ENCODE measurements at regions not wholly inside any gene's neighbourhood (a gene's known extent, or its start where the extent isn't known, plus 50 kb on each side); places are given as distances from the start of the nearest gene placed in this dataset.

- no peak for TF ChIP-seq EZH2 (IDR thresholded peaks at IDR 0.05; ENCODE audit: borderline replicate concordance, low read length)
- TF ChIP-seq, protein P1, sequence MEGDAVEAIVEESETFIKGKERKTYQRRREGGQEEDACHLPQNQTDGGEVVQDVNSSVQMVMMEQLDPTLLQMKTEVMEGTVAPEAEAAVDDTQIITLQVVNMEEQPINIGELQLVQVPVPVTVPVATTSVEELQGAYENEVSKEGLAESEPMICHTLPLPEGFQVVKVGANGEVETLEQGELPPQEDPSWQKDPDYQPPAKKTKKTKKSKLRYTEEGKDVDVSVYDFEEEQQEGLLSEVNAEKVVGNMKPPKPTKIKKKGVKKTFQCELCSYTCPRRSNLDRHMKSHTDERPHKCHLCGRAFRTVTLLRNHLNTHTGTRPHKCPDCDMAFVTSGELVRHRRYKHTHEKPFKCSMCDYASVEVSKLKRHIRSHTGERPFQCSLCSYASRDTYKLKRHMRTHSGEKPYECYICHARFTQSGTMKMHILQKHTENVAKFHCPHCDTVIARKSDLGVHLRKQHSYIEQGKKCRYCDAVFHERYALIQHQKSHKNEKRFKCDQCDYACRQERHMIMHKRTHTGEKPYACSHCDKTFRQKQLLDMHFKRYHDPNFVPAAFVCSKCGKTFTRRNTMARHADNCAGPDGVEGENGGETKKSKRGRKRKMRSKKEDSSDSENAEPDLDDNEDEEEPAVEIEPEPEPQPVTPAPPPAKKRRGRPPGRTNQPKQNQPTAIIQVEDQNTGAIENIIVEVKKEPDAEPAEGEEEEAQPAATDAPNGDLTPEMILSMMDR (IDR thresholded peaks at IDR 0.05; ENCODE audit: low read length): no peak
- Histone ChIP-seq H3K9me3 (ENCODE audit: low read length) (no peaks in the 10 kb centered on the region), H3K4me2 (ENCODE audit: low read length) (no peak overlapping the region), H4K20me1 (ENCODE audit: insufficient read depth, low read length) (no peaks in the 10 kb centered on the region), H3K9ac (ENCODE audit: low read length) (no peak overlapping the region), H3K9me2 (ENCODE audit: low read depth, low read length) (no peaks in the 10 kb centered on the region), H2AFZ (ENCODE audit: low read length) (no peak overlapping the region), H3K27me3 (ENCODE audit: insufficient read depth, low read length) (no peaks in the 10 kb centered on the region), H3K79me2 (ENCODE audit: insufficient read depth, low read length) (no peaks in the 10 kb centered on the region), H3K27ac (ENCODE audit: low read depth, low read length, poor library complexity, severe bottlenecking) (no peak overlapping the region), H3F3A (ENCODE audit: insufficient read depth, low read length) (no peaks in the 10 kb centered on the region), H3K36me3 (ENCODE audit: insufficient read depth, low read length) (no peaks in the 10 kb centered on the region), H3K4me1 (ENCODE audit: insufficient read depth, low read length, severe bottlenecking) (no peaks in the 10 kb centered on the region), H3K4me3 (ENCODE audit: low read depth, low read length, poor library complexity, severe bottlenecking) (no peak overlapping the region)
Observed at GRCh38 chr14:96629082-96629481, 126.9 kb downstream of the PAPOLA start.

- H3K79me2 ChIP-seq (ENCODE audit: insufficient read depth, low read length): no peaks in the 10 kb centered on the region
- H3K4me3 ChIP-seq (ENCODE audit: low read depth, low read length, poor library complexity, severe bottlenecking): no peak overlapping the region
- H3K9me2 ChIP-seq (ENCODE audit: low read depth, low read length): no peaks in the 10 kb centered on the region
- H4K20me1 ChIP-seq (ENCODE audit: insufficient read depth, low read length): no peaks in the 10 kb centered on the region
- H3F3A ChIP-seq (ENCODE audit: insufficient read depth, low read length): no peaks in the 10 kb centered on the region
- no peak for TF ChIP-seq EZH2 (IDR thresholded peaks at IDR 0.05; ENCODE audit: borderline replicate concordance, low read length)
- TF ChIP-seq, protein P1 (IDR thresholded peaks at IDR 0.05; ENCODE audit: low read length): no peak
- no peaks in the 10 kb centered on the region for H3K27me3 ChIP-seq (ENCODE audit: insufficient read depth, low read length)
- no peak overlapping the region for H3K9ac ChIP-seq (ENCODE audit: low read length)
- H2AFZ ChIP-seq (ENCODE audit: low read length): no peak overlapping the region
- H3K27ac ChIP-seq (ENCODE audit: low read depth, low read length, poor library complexity, severe bottlenecking): no peak overlapping the region
- H3K4me2 ChIP-seq (ENCODE audit: low read length): no peak overlapping the region
- H3K4me1 ChIP-seq (ENCODE audit: insufficient read depth, low read length, severe bottlenecking): no peaks in the 10 kb centered on the region
- no peaks in the 10 kb centered on the region for H3K36me3 ChIP-seq (ENCODE audit: insufficient read depth, low read length)
- H3K9me3 ChIP-seq (ENCODE audit: low read length): no peaks in the 10 kb centered on the region
Observed at GRCh38 chr14:96629558-96630222, 127.5 kb downstream of the PAPOLA start.

- Histone ChIP-seq H3F3A (ENCODE audit: insufficient read depth, low read length) (no peaks in the 10 kb centered on the region), H3K79me2 (ENCODE audit: insufficient read depth, low read length) (no peaks in the 10 kb centered on the region), H2AFZ (ENCODE audit: low read length) (no peak overlapping the region), H3K9me3 (ENCODE audit: low read length) (no peaks in the 10 kb centered on the region), H4K20me1 (ENCODE audit: insufficient read depth, low read length) (no peaks in the 10 kb centered on the region), H3K9ac (ENCODE audit: low read length) (no peak overlapping the region), H3K36me3 (ENCODE audit: insufficient read depth, low read length) (no peaks in the 10 kb centered on the region), H3K27me3 (ENCODE audit: insufficient read depth, low read length) (no peaks in the 10 kb centered on the region), H3K27ac (ENCODE audit: low read depth, low read length, poor library complexity, severe bottlenecking) (no peak overlapping the region), H3K4me1 (ENCODE audit: insufficient read depth, low read length, severe bottlenecking) (no peaks in the 10 kb centered on the region), H3K9me2 (ENCODE audit: low read depth, low read length) (no peaks in the 10 kb centered on the region), H3K4me3 (ENCODE audit: low read depth, low read length, poor library complexity, severe bottlenecking) (no peak overlapping the region), H3K4me2 (ENCODE audit: low read length) (no peak overlapping the region)
- TF ChIP-seq EZH2 (IDR thresholded peaks at IDR 0.05; ENCODE audit: borderline replicate concordance, low read length): no peak
- TF ChIP-seq, protein P1 (IDR thresholded peaks at IDR 0.05; ENCODE audit: low read length): no peak
Observed at GRCh38 chr14:96630281-96630680, 128.1 kb downstream of the PAPOLA start.
